Breast epithelium (tissue), 3 donors: ENCODE measurements at regions not wholly inside any gene's neighbourhood (a gene's known extent, or its start where the extent isn't known, plus 50 kb on each side); places are given as distances from the start of the nearest gene placed in this dataset.

ENCODE experiments used
- CTCF ChIP-seq, 3 donors: fragments of 450-650 bp; IDR thresholded peaks; one replicate each; pipeline ENCODE4 v1.5.1; 2016 to 2017; ENCODE audit warnings: antibody characterized with exemption in 3 of 3, mild to moderate bottlenecking in 3 of 3, moderate library complexity in 3 of 3
- POLR2A ChIP-seq: fragments of 450-650 bp; IDR thresholded peaks from one replicate; pipeline ENCODE4 v1.6.1; 2016; ENCODE audit warnings: antibody characterized with exemption, mild to moderate bottlenecking, moderate library complexity
- POLR2AphosphoS5 ChIP-seq, 3 donors: sonication (generic); formaldehyde crosslinking; IDR thresholded peaks; one replicate each; pipeline ENCODE4 v1.6.1; 2017; ENCODE audit warnings: antibody characterized with exemption in 3 of 3

GRCh38 chr2:234691968-234692955 lies 195.4 kb upstream of the ARL4C start:
- TF ChIP-seq POLR2A (no peak), CTCF (IDR thresholded peaks at IDR 0.05) (no peak), POLR2AphosphoS5 (IDR thresholded peaks at IDR 0.05) (no peak)
